ENCODE measurements at regions not wholly inside any gene's neighbourhood (a gene's known extent, or its start where the extent isn't known, plus 50 kb on each side); places are given as distances from the start of the nearest gene placed in this dataset.

- no peak for DNase-seq (ENCODE audit: low read depth)
- in situ Hi-C loops (cut with HindIII; ENCODE audit: low sequenced_read_pairs) = no loop called here
- no peak for TF ChIP-seq CTCF (IDR thresholded peaks at IDR 0.05; ENCODE audit: low read depth, low read length, missing control alignments)
- H3K4me3 ChIP-seq (ENCODE audit: low read depth, low read length) = no peak overlapping the region
Observed at GRCh38 chr1:168430321-168430720, 113.5 kb downstream of the XCL2 start.

- in situ Hi-C loops (cut with HindIII; ENCODE audit: low sequenced_read_pairs) = no loop called here
- no peak for DNase-seq (ENCODE audit: low read depth)
- TF ChIP-seq CTCF (IDR thresholded peaks at IDR 0.05; ENCODE audit: low read depth, low read length, missing control alignments) = no peak
Observed at GRCh38 chr1:168428063-168428731, 115.6 kb downstream of the XCL2 start.

GRCh38 chr1:168427051-168427450 lies 116.7 kb downstream of the XCL2 start:
- in situ Hi-C loops (cut with HindIII; ENCODE audit: low sequenced_read_pairs) = no loop called here
- no peak for TF ChIP-seq CTCF (IDR thresholded peaks at IDR 0.05; ENCODE audit: low read depth, low read length, missing control alignments)
- no peak for DNase-seq (ENCODE audit: low read depth)
- no peak overlapping the region for H3K4me3 ChIP-seq (ENCODE audit: low read depth, low read length)

More at GRCh38 chr1:168428063-168428731, 115.6 kb downstream of the XCL2 start:
- no peak overlapping the region for H3K4me3 ChIP-seq (ENCODE audit: low read depth, low read length)

- no peak for TF ChIP-seq CTCF (IDR thresholded peaks at IDR 0.05; ENCODE audit: low read depth, low read length, missing control alignments)
- no peak overlapping the region for H3K4me3 ChIP-seq (ENCODE audit: low read depth, low read length)
- in situ Hi-C loops (cut with HindIII; ENCODE audit: low sequenced_read_pairs) = no loop called here
- no peak for DNase-seq (ENCODE audit: low read depth)
Observed at GRCh38 chr1:168424281-168424680, 119.5 kb downstream of the XCL2 start.

- in situ Hi-C loops (cut with HindIII; ENCODE audit: low sequenced_read_pairs) = no loop called here
- DNase-seq (ENCODE audit: low read depth) = no peak
- no peak for TF ChIP-seq CTCF (IDR thresholded peaks at IDR 0.05; ENCODE audit: low read depth, low read length, missing control alignments)
- no peak overlapping the region for H3K4me3 ChIP-seq (ENCODE audit: low read depth, low read length)
Observed at GRCh38 chr1:168422203-168422847, 121.5 kb downstream of the XCL2 start.

GRCh38 chr1:168421399-168422004 lies 122.3 kb downstream of the XCL2 start:
- no peak overlapping the region for H3K4me3 ChIP-seq (ENCODE audit: low read depth, low read length)
- TF ChIP-seq CTCF (IDR thresholded peaks at IDR 0.05; ENCODE audit: low read depth, low read length, missing control alignments) = no peak
- in situ Hi-C loops (cut with HindIII; ENCODE audit: low sequenced_read_pairs) = no loop called here
- DNase-seq (ENCODE audit: low read depth) = no peak

Measured in astrocyte of the cerebellum (primary cell).